Midbrain (tissue), 1 donor: ENCODE measurements at regions not wholly inside any gene's neighbourhood (a gene's known extent, or its start where the extent isn't known, plus 50 kb on each side); places are given as distances from the start of the nearest gene placed in this dataset.

ENCODE experiments used
- DNase-seq: peaks from one replicate; lab custom pipeline; 2025; lab: John Stamatoyannopoulos, UW

- no peak for DNase-seq
Observed at GRCh38 chr20:52864916-52865605, 107.1 kb upstream of the TSHZ2 start.

- DNase-seq: no peak
Observed at GRCh38 chr20:52859156-52859876, 112.8 kb upstream of the TSHZ2 start.

- no peak for DNase-seq
Observed at GRCh38 chr20:52852714-52853113, 119.4 kb upstream of the TSHZ2 start.

GRCh38 chr20:52847731-52848359 is 124.3 kb upstream of the TSHZ2 start:
- no peak for DNase-seq

- no peak for DNase-seq
Observed at GRCh38 chr20:52847029-52847660, 125.0 kb upstream of the TSHZ2 start.

GRCh38 chr20:52845044-52845443 is 127.1 kb upstream of the TSHZ2 start:
- DNase-seq: no peak

- DNase-seq: no peak
Observed at GRCh38 chr20:52843425-52843824, 128.7 kb upstream of the TSHZ2 start.

- no peak for DNase-seq
Observed at GRCh38 chr20:52841003-52841402, 131.2 kb upstream of the TSHZ2 start.

GRCh38 chr20:52840041-52840440 is 132.1 kb upstream of the TSHZ2 start:
- no peak for DNase-seq

- no peak for DNase-seq
Observed at GRCh38 chr20:52838510-52839241, 133.5 kb upstream of the TSHZ2 start.

GRCh38 chr20:52837378-52837777 is 134.8 kb upstream of the TSHZ2 start:
- no peak for DNase-seq

- DNase-seq: no peak
Observed at GRCh38 chr20:52833901-52834300, 138.3 kb upstream of the TSHZ2 start.

GRCh38 chr20:52832151-52832774 is 139.9 kb upstream of the TSHZ2 start:
- DNase-seq: no peak

GRCh38 chr20:52830598-52830997 is 141.6 kb upstream of the TSHZ2 start:
- DNase-seq: no peak

- DNase-seq: no peak
Observed at GRCh38 chr20:52829111-52829510, 143.0 kb upstream of the TSHZ2 start.

- no peak for DNase-seq
Observed at GRCh38 chr20:52828199-52828598, 144.0 kb upstream of the TSHZ2 start.

- DNase-seq: no peak
Observed at GRCh38 chr20:52826722-52827121, 145.4 kb upstream of the TSHZ2 start.

- no peak for DNase-seq
Observed at GRCh38 chr20:52826321-52826720, 145.8 kb upstream of the TSHZ2 start.

- DNase-seq: no peak
Observed at GRCh38 chr20:52824494-52825216, 147.5 kb upstream of the TSHZ2 start.

GRCh38 chr20:52823303-52823702 is 148.9 kb upstream of the TSHZ2 start:
- DNase-seq: no peak
